H1 (cell line): ENCODE measurements at regions not wholly inside any gene's neighbourhood (a gene's known extent, or its start where the extent isn't known, plus 50 kb on each side); places are given as distances from the start of the nearest gene placed in this dataset.

ENCODE experiments used
- CTCF ChIA-PET: fragments of 300-600 bp; sonication (Branson Sonifier 250); formaldehyde crosslinking; loops from one replicate; lab custom pipeline; 2021; ENCODE audit not compliant: partially characterized antibody; lab: Charles Lee
- POLR2A ChIA-PET: fragments of 300-600 bp; sonication (Branson Sonifier 250); formaldehyde crosslinking; loops from one replicate; lab custom pipeline; 2021; ENCODE audit warnings: inconsistent platforms; ENCODE audit not compliant: partially characterized antibody; lab: Charles Lee
- DNase-seq, 2 experiments: peaks; one replicate each; pipeline versions ENCODE4 v3.0.0 to v3.0.0-alpha.2; 2010 to 2022; ENCODE audit warnings: low spot score in 2 of 2, low read depth in 1 of 2, mixed read lengths in 1 of 2
- FAIRE-seq: peaks from 2 replicates; lab custom pipeline; 2011; peaks lifted over from hg19 to GRCh38; lab: Jason Lieb, UNC
- H2AFZ ChIP-seq: 2 replicates; pipeline ENCODE4 v1.8.1; 2012; ENCODE audit warnings: low read length, inconsistent platforms
- H2AK5ac ChIP-seq: 2 replicates; pipeline ENCODE4 v1.6.1; 2013; ENCODE audit warnings: low read depth, low read length
- H2BK120ac ChIP-seq: replicated peaks from 2 replicates; pipeline ENCODE3; 2013; ENCODE audit warnings: low read depth, low read length, inconsistent platforms
- H2BK12ac ChIP-seq: 2 replicates; pipeline ENCODE4 v1.6.1; 2013; ENCODE audit warnings: low read depth, low read length
- H2BK15ac ChIP-seq: 2 replicates; pipeline ENCODE4 v1.6.1; 2013; ENCODE audit warnings: low read length
- H2BK20ac ChIP-seq: 2 replicates; pipeline ENCODE4 v1.6.1; 2013; ENCODE audit warnings: low read length
- H2BK5ac ChIP-seq: 2 replicates; pipeline ENCODE4 v1.6.1; 2013; ENCODE audit warnings: low read depth, low read length
- H3K14ac ChIP-seq: 2 replicates; pipeline ENCODE4 v1.6.1; 2013; ENCODE audit warnings: inconsistent platforms; ENCODE audit not compliant: insufficient read length
- H3K18ac ChIP-seq: 2 replicates; pipeline ENCODE4 v1.6.1; 2013; ENCODE audit warnings: low read length; ENCODE audit errors: extremely low read depth
- H3K23ac ChIP-seq: 2 replicates; pipeline ENCODE4 v1.6.1; 2013; ENCODE audit warnings: inconsistent platforms; ENCODE audit not compliant: insufficient read length
- H3K23me2 ChIP-seq: 2 replicates; pipeline ENCODE4 v1.6.1; 2013; ENCODE audit warnings: low read depth, low read length
- H3K27ac ChIP-seq: 2 replicates; pipeline ENCODE4 v1.6.1; 2011; ENCODE audit warnings: low read depth, low read length, inconsistent platforms
- H3K27me3 ChIP-seq, 4 experiments: replicated peaks in 1 of 4; 1 replicate in 1 of 4; 2 replicates in 3 of 4; pipeline versions ENCODE4 v1.6.1 to v1.8.1; 2011 to 2013; ENCODE audit warnings: low read length in 3 of 4, mild to moderate bottlenecking in 3 of 4, inconsistent platforms in 2 of 4, mixed read lengths in 2 of 4, moderate library complexity in 1 of 4; ENCODE audit not compliant: control insufficient read depth in 3 of 4, insufficient read depth in 3 of 4; ENCODE audit errors: extremely low read depth in 1 of 4
- H3K36me3 ChIP-seq, 4 experiments: 2 replicates each; pipeline versions ENCODE4 v1.6.1 to v1.8.1; 2011 to 2013; ENCODE audit warnings: mild to moderate bottlenecking in 4 of 4, low read length in 3 of 4, moderate library complexity in 2 of 4, control low read depth in 1 of 4, inconsistent platforms in 1 of 4; ENCODE audit not compliant: insufficient read depth in 4 of 4, control insufficient read depth in 2 of 4
- H3K4ac ChIP-seq: replicated peaks from 2 replicates; pipeline ENCODE3; 2013; ENCODE audit warnings: low read length, low read depth, mixed read lengths, inconsistent platforms; ENCODE audit not compliant: insufficient read length
- H3K4me1 ChIP-seq, 4 experiments: replicated peaks in 1 of 4; 1 replicate in 1 of 4; 2 replicates in 3 of 4; pipeline versions ENCODE4 v1.6.1 to v1.8.1; 2011 to 2013; ENCODE audit warnings: low read length in 3 of 4, inconsistent platforms in 2 of 4, mixed read lengths in 1 of 4; ENCODE audit not compliant: insufficient read depth in 4 of 4, control insufficient read depth in 3 of 4
- H3K4me2 ChIP-seq, 2 experiments: 2 replicates each; pipeline versions ENCODE4 v1.6.1 to v1.8.1; 2011 to 2013; ENCODE audit warnings: low read depth in 2 of 2, low read length in 2 of 2, control low read depth in 1 of 2, inconsistent platforms in 1 of 2, mild to moderate bottlenecking in 1 of 2; ENCODE audit not compliant: insufficient read depth in 1 of 2
- H3K4me3 ChIP-seq, 4 experiments: fragments of 200-600, 300-600 bp in 1 of 4; sonication (generic), shearing (Covaris generic), sonication (Bioruptor Twin) in 1 of 4; 2 replicates each; pipeline versions ENCODE4 v1.5.1 to v1.8.1; 2011 to 2016; ENCODE audit warnings: low read length in 4 of 4, low read depth in 3 of 4, control low read depth in 2 of 4, inconsistent platforms in 2 of 4, mild to moderate bottlenecking in 2 of 4, mixed read lengths in 1 of 4, moderate library complexity in 1 of 4; ENCODE audit not compliant: insufficient read depth in 2 of 4; ENCODE audit errors: extremely low read depth in 1 of 4
- H3K56ac ChIP-seq: replicated peaks from 2 replicates; pipeline ENCODE3; 2013; ENCODE audit warnings: low read depth, mild to moderate bottlenecking, mixed read lengths, low read length, inconsistent platforms; ENCODE audit not compliant: insufficient read length
- H3K79me1 ChIP-seq: 2 replicates; pipeline ENCODE4 v1.6.1; 2013; ENCODE audit warnings: low read depth, low read length, control low read depth
- H3K79me2 ChIP-seq, 2 experiments: 2 replicates each; pipeline versions ENCODE4 v1.6.1 to v1.8.1; 2012 to 2013; ENCODE audit warnings: low read length in 2 of 2, mild to moderate bottlenecking in 2 of 2, inconsistent platforms in 1 of 2; ENCODE audit not compliant: insufficient read depth in 2 of 2, control insufficient read depth in 1 of 2
- H3K9ac ChIP-seq, 4 experiments: replicated peaks in 1 of 4; 1 replicate in 1 of 4; 2 replicates in 3 of 4; pipeline versions ENCODE4 v1.6.1 to v1.8.1; 2011 to 2013; ENCODE audit warnings: low read depth in 3 of 4, low read length in 3 of 4, control low read depth in 2 of 4, mild to moderate bottlenecking in 2 of 4, moderate library complexity in 2 of 4, inconsistent platforms in 1 of 4; ENCODE audit errors: extremely low read depth in 1 of 4
- H3K9me3 ChIP-seq, 2 experiments: 2 replicates each; pipeline versions ENCODE4 v1.6.1 to v1.8.1; 2012 to 2013; ENCODE audit warnings: mild to moderate bottlenecking in 2 of 2, moderate library complexity in 2 of 2, control low read depth in 1 of 2, inconsistent platforms in 1 of 2, low read depth in 1 of 2, low read length in 1 of 2, mixed read lengths in 1 of 2; ENCODE audit not compliant: insufficient read depth in 2 of 2
- H4K20me1 ChIP-seq, 2 experiments: replicated peaks in 1 of 2; 2 replicates each; pipeline versions ENCODE3 to v1.8.1; 2011 to 2013; ENCODE audit warnings: inconsistent platforms in 2 of 2, low read length in 2 of 2, mild to moderate bottlenecking in 1 of 2; ENCODE audit not compliant: insufficient read depth in 2 of 2, control insufficient read depth in 1 of 2
- H4K5ac ChIP-seq: 2 replicates; pipeline ENCODE4 v1.6.1; 2013; ENCODE audit warnings: low read length, low read depth, mixed read lengths, inconsistent platforms; ENCODE audit not compliant: insufficient read length
- H4K8ac ChIP-seq: 2 replicates; pipeline ENCODE4 v1.8.0; 2013; ENCODE audit warnings: mild to moderate bottlenecking, moderate library complexity, low read length, inconsistent platforms; ENCODE audit not compliant: insufficient read depth; ENCODE audit errors: extremely low read depth
- H4K91ac ChIP-seq: replicated peaks from 2 replicates; pipeline ENCODE3; 2013; ENCODE audit warnings: low read length, mixed read lengths, inconsistent platforms; ENCODE audit not compliant: insufficient read length
- KDM4A ChIP-seq: IDR thresholded peaks from one replicate; pipeline ENCODE4 v1.7.1; 2012; ENCODE audit warnings: low read depth, mild to moderate bottlenecking, moderate library complexity, low read length, inconsistent platforms; ENCODE audit not compliant: severe bottlenecking
- SP1 ChIP-seq: IDR thresholded peaks from 2 replicates; pipeline ENCODE4 v1.6.1; 2011; ENCODE audit warnings: low read depth, low read length
- TEAD4 ChIP-seq: IDR thresholded peaks from 2 replicates; pipeline ENCODE4 v1.6.1; 2012; ENCODE audit warnings: low read depth, low read length, inconsistent platforms, mixed read lengths
- WGBS, 2 experiments: shearing (Covaris generic) in 1 of 2; methylation state at CpG; one replicate each; pipeline versions ENCODE4 v1.1.6 to v1.1.7; 2013 to 2015; ENCODE audit warnings: low lambda C conversion rate in 2 of 2, mixed read lengths in 2 of 2, inconsistent platforms in 1 of 2, low coverage in 1 of 2, missing lambda C conversion rate in 1 of 2; ENCODE audit not compliant: insufficient replicate concordance in 2 of 2, insufficient coverage in 1 of 2, insufficient read length in 1 of 2; ENCODE audit errors: extremely low coverage in 1 of 2, missing lambda C conversion rate in 1 of 2; 5-methylcytosine and 5-hydroxymethylcytosine counted together
- TF ChIP-seq, protein P1 (sequence below): IDR thresholded peaks from 2 replicates; pipeline ENCODE4 v1.6.1; 2012; ENCODE audit warnings: inconsistent platforms

- no peak overlapping the region for H2BK5ac ChIP-seq
- no peak overlapping the region for H3K4ac ChIP-seq
- FAIRE-seq, result no peak
- ChIA-PET POLR2A (no interaction called here), CTCF (no interaction called here)
- H2AFZ ChIP-seq, result no peak overlapping the region
- H3K56ac ChIP-seq, result no peak overlapping the region
- no peak overlapping the region for H4K8ac ChIP-seq
- no peak overlapping the region for H3K18ac ChIP-seq
- no peak for DNase-seq
- no peak overlapping the region for H2BK120ac ChIP-seq
- H3K4me1 ChIP-seq, result no peaks in the 10 kb centered on the region
- H3K79me1 ChIP-seq, result no peaks in the 10 kb centered on the region
- H3K23me2 ChIP-seq, result no peaks in the 10 kb centered on the region
- no peak overlapping the region for H2BK12ac ChIP-seq
- no peak overlapping the region for H2BK20ac ChIP-seq
- 94% methylated on average over 2 of the region's 2 CpGs; no CpG with 5 or more reads in 1 of the 2 experiments for WGBS, 2 experiments
- H4K20me1 ChIP-seq, result no peaks in the 10 kb centered on the region
- H3K4me2 ChIP-seq, result no peak overlapping the region
- no peak overlapping the region for H4K5ac ChIP-seq
- no peak overlapping the region for H4K91ac ChIP-seq
- H3K79me2 ChIP-seq, result no peaks in the 10 kb centered on the region
- no peak overlapping the region for H3K4me3 ChIP-seq
- H3K9me3 ChIP-seq, result no peaks in the 10 kb centered on the region
- H3K27ac ChIP-seq, result no peak overlapping the region
- H3K23ac ChIP-seq, result no peak overlapping the region
- no peaks in the 10 kb centered on the region for H3K36me3 ChIP-seq
- no peaks in the 10 kb centered on the region for H3K27me3 ChIP-seq
- no peak overlapping the region for H2BK15ac ChIP-seq
- no peak overlapping the region for H2AK5ac ChIP-seq
- H3K9ac ChIP-seq, result no peak overlapping the region
- no peak overlapping the region for H3K14ac ChIP-seq
- TF ChIP-seq, protein P1, sequence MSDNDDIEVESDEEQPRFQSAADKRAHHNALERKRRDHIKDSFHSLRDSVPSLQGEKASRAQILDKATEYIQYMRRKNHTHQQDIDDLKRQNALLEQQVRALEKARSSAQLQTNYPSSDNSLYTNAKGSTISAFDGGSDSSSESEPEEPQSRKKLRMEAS, result no peak
- no peak for TF ChIP-seq KDM4A
- no peak for TF ChIP-seq TEAD4
- no peak for TF ChIP-seq SP1
These were observed 281.9 kb downstream of the SUCLA2 start for GRCh38 chr13:47719164-47719563.
